GM12874 (cell line): ENCODE measurements at regions not wholly inside any gene's neighbourhood (a gene's known extent, or its start where the extent isn't known, plus 50 kb on each side); places are given as distances from the start of the nearest gene placed in this dataset.

Experiments
- TF ChIP-seq, protein P1 (sequence below): IDR thresholded peaks from 2 replicates; pipeline ENCODE4 v1.5.1; 2011; ENCODE audit warnings: low read depth, mild to moderate bottlenecking, control low read depth, low read length, moderate library complexity; ENCODE audit not compliant: insufficient read depth

DNA sequence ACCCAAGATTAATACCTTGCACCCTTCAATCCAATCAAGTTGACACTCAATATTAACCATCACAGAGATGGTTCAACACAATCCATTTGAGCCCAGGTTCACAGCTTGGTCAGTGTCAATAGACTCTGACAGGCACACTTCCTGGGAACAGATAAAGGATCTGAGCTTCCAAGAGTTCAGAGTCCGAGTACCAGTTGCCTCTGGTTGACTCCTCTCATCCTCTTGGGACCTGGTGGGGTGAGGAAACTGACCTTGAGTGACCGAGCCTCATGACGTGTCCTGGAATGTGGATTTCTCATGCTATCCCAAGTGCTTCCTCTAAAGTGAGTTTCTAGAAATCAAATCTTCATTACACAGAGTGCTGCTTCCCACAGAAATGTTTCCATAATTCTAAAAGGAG lies 162.0 kb downstream of the CYP26A1 start:
- TF ChIP-seq, protein P1, sequence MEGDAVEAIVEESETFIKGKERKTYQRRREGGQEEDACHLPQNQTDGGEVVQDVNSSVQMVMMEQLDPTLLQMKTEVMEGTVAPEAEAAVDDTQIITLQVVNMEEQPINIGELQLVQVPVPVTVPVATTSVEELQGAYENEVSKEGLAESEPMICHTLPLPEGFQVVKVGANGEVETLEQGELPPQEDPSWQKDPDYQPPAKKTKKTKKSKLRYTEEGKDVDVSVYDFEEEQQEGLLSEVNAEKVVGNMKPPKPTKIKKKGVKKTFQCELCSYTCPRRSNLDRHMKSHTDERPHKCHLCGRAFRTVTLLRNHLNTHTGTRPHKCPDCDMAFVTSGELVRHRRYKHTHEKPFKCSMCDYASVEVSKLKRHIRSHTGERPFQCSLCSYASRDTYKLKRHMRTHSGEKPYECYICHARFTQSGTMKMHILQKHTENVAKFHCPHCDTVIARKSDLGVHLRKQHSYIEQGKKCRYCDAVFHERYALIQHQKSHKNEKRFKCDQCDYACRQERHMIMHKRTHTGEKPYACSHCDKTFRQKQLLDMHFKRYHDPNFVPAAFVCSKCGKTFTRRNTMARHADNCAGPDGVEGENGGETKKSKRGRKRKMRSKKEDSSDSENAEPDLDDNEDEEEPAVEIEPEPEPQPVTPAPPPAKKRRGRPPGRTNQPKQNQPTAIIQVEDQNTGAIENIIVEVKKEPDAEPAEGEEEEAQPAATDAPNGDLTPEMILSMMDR: no peak

DNA sequence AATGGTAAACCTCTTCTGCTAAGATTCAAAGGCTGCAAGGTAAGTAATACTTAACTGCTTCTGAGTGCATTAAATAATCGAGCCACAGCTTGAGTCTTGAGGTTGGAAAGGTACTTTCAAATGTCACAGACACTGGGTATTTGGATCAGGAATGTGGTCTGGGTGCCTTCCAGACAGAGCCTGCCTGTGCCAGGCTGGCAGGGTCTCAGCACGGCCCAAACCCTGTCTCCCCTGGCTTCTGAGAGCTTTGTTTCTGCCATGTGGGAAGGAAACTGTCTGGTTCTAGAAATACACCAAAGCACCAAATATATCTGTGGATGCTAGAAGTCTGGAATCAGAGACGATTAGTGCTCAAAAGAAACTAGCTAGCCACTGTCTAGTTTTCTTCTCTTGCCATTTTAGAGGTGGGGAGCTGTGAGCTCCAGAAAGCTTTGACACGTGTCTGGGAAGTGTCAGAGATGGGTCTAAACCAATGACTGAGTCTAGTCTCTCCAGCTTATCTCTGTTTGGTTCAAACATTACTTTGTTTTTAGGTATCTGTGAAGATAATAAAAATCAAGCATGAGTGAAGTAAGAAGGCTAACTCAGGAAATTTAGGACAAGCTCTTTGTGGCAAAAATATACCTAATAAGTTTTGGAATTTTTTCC lies 162.8 kb downstream of the CYP26A1 start:
- TF ChIP-seq, protein P1: no peak

DNA sequence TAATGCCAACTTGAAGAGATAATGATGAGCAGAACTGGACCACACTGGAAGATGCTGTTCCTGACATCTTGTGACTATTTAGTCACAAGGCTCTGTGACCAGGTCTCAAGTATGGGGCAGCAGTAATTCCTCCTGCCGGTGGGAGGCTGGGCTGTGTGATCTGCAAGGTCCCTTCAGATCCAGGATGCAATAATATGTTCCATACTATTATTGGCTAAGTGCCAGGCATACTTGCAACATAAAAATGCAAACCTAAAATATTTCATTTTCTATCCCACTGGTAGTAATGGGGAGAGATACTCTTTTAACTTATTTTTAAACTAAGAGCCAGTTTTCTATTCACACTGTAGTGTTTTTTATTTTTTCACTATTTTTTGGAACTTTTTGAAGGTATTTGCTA lies 171.5 kb downstream of the CYP26A1 start:
- TF ChIP-seq, protein P1: no peak

DNA sequence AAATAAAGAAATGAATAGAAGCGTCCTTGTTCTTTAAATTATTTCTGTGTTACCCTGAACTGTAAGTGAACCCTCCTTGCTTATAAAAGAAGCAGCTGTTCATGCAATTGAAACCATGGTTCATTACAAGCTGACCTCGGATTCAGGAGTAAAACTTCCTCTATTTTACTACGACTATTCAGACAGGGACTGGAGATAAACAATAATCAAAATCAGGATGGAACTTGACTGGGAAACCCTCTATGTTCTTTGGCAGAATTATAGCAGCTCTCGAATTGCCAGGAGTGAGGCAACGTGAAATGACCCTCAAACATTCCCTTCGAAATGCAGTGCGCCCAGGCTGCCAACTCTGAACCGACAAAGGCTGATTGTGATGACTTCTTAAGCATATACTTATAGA lies 172.1 kb downstream of the CYP26A1 start:
- TF ChIP-seq, protein P1: no peak

DNA sequence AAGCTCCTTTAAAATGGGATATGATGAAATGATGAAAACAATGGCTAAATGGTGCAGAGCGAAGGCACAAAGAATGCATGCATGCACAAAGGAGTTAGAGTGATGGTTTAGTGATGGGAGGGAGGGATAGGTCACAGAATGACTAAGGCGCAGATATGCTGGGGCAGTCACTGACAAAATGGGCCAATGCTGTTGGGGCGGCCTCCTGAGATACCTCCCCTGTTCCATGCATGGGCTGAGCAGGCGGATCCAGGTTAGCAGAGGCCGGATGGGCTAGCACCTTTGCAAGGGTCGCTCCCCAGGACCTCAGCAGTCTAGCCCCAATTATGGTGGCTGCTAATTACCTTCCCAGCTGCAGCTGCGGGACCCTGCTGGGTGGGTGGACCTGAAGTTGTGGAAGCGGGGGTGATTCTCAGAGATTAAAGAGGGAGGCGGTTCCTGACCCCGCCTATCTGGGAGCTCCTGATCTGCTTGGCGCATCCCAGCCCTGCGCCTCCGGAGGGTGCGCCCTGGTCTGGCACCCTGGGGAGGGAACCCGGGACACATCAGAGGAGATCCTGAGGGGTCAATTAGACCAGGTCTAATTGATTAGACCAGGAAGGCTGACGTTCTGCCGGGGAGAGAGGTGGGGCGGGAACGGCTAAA lies 175.0 kb downstream of the CYP26A1 start:
- TF ChIP-seq, protein P1: no peak

DNA sequence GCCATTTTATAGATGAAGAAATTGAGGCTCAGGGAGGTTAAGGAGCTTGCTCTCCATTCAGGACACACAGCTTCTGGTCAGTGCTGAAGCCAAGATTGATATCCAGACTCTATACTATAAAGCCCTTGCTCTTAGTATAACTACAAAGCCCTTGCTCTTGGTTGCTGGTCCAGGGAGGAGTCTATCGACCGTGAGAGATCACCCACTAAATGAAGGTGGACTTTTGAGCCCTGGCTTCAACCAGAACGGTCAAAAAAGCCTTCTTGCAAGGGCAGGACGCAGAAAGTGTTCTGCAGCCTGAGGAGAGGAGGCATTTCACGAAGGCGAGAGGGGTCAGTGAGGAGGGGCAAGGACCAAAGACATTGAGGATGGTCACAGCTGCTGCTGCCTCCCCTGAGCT lies 176.3 kb downstream of the CYP26A1 start:
- TF ChIP-seq, protein P1: no peak

DNA sequence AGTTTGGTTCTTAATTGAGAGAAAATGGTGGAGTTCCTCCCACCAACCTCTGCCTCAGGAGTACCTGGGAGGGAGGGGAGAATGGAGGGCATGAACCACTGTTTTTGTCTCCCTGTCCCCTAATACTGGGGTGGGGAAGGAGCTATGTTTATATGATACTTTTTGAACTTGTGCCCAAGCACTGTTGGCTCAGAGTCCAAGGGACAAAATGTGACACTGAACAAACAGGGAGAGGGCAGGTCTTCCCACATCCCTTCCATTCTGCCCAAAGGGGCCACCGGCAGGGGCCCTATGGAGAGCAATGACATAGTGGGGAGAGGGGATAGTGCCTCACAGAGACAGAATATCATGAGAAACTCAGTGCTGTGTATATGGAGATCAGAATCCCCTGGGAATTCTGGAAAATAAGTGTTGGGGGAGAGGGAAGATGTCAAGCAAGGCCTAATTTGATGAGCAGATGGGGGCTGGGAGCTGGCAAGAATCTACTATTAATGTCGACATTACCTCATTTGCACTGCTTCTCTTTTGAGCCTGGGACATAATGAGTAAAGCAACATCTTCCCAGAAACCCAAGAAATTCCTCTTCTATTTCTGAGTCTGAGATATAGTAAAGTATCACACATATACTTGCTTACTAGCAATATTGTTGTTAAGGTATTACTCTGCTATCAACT lies 180.6 kb downstream of the CYP26A1 start:
- TF ChIP-seq, protein P1: no peak
